Lower leg skin (tissue), 3 donors: ENCODE measurements at regions not wholly inside any gene's neighbourhood (a gene's known extent, or its start where the extent isn't known, plus 50 kb on each side); places are given as distances from the start of the nearest gene placed in this dataset.

Experiments used
- POLR2A ChIP-seq, 2 donors: fragments of 450-650 bp; IDR thresholded peaks; one replicate each; pipeline ENCODE4 v1.6.1; 2016 to 2017; ENCODE audit warnings: antibody characterized with exemption in 2 of 2, mild to moderate bottlenecking in 1 of 2, moderate library complexity in 1 of 2
- TF ChIP-seq, protein P1 (sequence below), 3 donors: fragments of 450-650 bp; IDR thresholded peaks; one replicate each; pipeline ENCODE4 v1.5.1; 2016; ENCODE audit warnings: antibody characterized with exemption in 3 of 3, mild to moderate bottlenecking in 3 of 3, moderate library complexity in 2 of 3

GRCh38 chr1:221099747-221100595 lies 220.7 kb downstream of the HLX start:
- TF ChIP-seq, protein P1, sequence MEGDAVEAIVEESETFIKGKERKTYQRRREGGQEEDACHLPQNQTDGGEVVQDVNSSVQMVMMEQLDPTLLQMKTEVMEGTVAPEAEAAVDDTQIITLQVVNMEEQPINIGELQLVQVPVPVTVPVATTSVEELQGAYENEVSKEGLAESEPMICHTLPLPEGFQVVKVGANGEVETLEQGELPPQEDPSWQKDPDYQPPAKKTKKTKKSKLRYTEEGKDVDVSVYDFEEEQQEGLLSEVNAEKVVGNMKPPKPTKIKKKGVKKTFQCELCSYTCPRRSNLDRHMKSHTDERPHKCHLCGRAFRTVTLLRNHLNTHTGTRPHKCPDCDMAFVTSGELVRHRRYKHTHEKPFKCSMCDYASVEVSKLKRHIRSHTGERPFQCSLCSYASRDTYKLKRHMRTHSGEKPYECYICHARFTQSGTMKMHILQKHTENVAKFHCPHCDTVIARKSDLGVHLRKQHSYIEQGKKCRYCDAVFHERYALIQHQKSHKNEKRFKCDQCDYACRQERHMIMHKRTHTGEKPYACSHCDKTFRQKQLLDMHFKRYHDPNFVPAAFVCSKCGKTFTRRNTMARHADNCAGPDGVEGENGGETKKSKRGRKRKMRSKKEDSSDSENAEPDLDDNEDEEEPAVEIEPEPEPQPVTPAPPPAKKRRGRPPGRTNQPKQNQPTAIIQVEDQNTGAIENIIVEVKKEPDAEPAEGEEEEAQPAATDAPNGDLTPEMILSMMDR (IDR thresholded peaks at IDR 0.05) = no peak
- TF ChIP-seq POLR2A (IDR thresholded peaks at IDR 0.05) = no peak
